Gastroesophageal sphincter (tissue), 4 donors: ENCODE measurements at regions not wholly inside any gene's neighbourhood (a gene's known extent, or its start where the extent isn't known, plus 50 kb on each side); places are given as distances from the start of the nearest gene placed in this dataset.

Source experiments
- ATAC-seq: fragments of 150-250 bp; one replicate; pipeline ENCODE4 v1.9.1; 2016; ENCODE audit warnings: mild to moderate bottlenecking, moderate library complexity
- H3K27ac ChIP-seq, 4 donors: fragments of 200-600 bp; sonication (generic) in 3 of 4; 1 replicate in 3 of 4; 2 replicates in 1 of 4; pipeline ENCODE4 v1.5.1; 2016 to 2019
- H3K27me3 ChIP-seq: fragments of 200-600 bp; sonication (generic); one replicate; pipeline ENCODE4 v1.5.1; 2019
- H3K36me3 ChIP-seq, 2 donors: fragments of 200-600 bp; sonication (generic); one replicate each; pipeline ENCODE4 v1.5.1; 2019; ENCODE audit warnings: control low read depth in 1 of 2
- H3K4me1 ChIP-seq, 3 donors: fragments of 200-600 bp; sonication (generic); 1 replicate in 2 of 3; 2 replicates in 1 of 3; pipeline ENCODE4 v1.5.1; 2016 to 2019; ENCODE audit warnings: control low read depth in 2 of 3
- H3K4me3 ChIP-seq, 2 donors: fragments of 200-600 bp; sonication (generic); one replicate each; pipeline ENCODE4 v1.5.1; 2019; ENCODE audit warnings: mild to moderate bottlenecking in 1 of 2, moderate library complexity in 1 of 2
- H3K9me3 ChIP-seq, 3 donors: fragments of 200-600 bp; sonication (generic); one replicate each; pipeline ENCODE4 v1.5.1; 2017 to 2019; ENCODE audit warnings: control low read depth in 2 of 3
- CTCF ChIP-seq, 4 experiments: fragments of 200-600 bp in 2 of 4; fragments of 450-650 bp in 2 of 4; sonication (generic) in 1 of 4; IDR thresholded peaks; one replicate each; pipeline ENCODE4 v1.5.1; 2017 to 2019; ENCODE audit warnings: antibody characterized with exemption in 4 of 4, mild to moderate bottlenecking in 2 of 4, moderate library complexity in 2 of 4
- EP300 ChIP-seq: sonication (generic); formaldehyde crosslinking; IDR thresholded peaks from one replicate; pipeline ENCODE4 v1.6.1; 2017; ENCODE audit warnings: antibody characterized with exemption, mild to moderate bottlenecking
- POLR2A ChIP-seq, 2 donors: fragments of 450-650 bp; IDR thresholded peaks; one replicate each; pipeline ENCODE4 v1.6.1; 2017; ENCODE audit warnings: antibody characterized with exemption in 2 of 2, mild to moderate bottlenecking in 2 of 2, moderate library complexity in 1 of 2
- POLR2AphosphoS5 ChIP-seq: sonication (generic); formaldehyde crosslinking; IDR thresholded peaks from one replicate; pipeline ENCODE4 v1.6.1; 2017; ENCODE audit warnings: antibody characterized with exemption
- WGBS, 2 donors: methylation state at CpG; one replicate each; pipeline ENCODE4 v1.1.5; 2018; ENCODE audit warnings: low coverage in 1 of 2; 5-methylcytosine and 5-hydroxymethylcytosine counted together

- H3K9me3 ChIP-seq, result peaks cover 0 to 7% (median 0%) of the 10 kb centered on the region in 3 donors
- no peak for TF ChIP-seq EP300
- no peak for TF ChIP-seq POLR2A (IDR thresholded peaks at IDR 0.05)
- TF ChIP-seq CTCF (IDR thresholded peaks at IDR 0.05), result no peak
- TF ChIP-seq POLR2AphosphoS5, result no peak
- 75 to 76% methylated on average over 4 to 6 of the region's 6 CpGs for WGBS, 2 donors
Measured at GRCh38 chr16:5906351-5906750, 808.8 kb upstream of the EEF2KMT start.

GRCh38 chr16:5905935-5906334, 808.3 kb upstream of the EEF2KMT start:
- no peaks in the 10 kb centered on the region for H3K27me3 ChIP-seq
- no peak for ATAC-seq
- peaks cover 0 to 8% (median 0%) of the 10 kb centered on the region in 3 donors for H3K9me3 ChIP-seq
- H3K4me3 ChIP-seq, result no peak overlapping the region
- TF ChIP-seq EP300, result no peak
- no peak for TF ChIP-seq POLR2AphosphoS5
- TF ChIP-seq POLR2A (IDR thresholded peaks at IDR 0.05), result no peak
- TF ChIP-seq CTCF (IDR thresholded peaks at IDR 0.05), result no peak
- H3K27ac ChIP-seq, result no peak overlapping the region
- WGBS, 2 donors, result 49 to 65% methylated on average over 3 of the region's 4 CpGs
- H3K36me3 ChIP-seq, result no peaks in the 10 kb centered on the region
- H3K4me1 ChIP-seq, result no peaks in the 10 kb centered on the region

More at GRCh38 chr16:5906351-5906750, 808.8 kb upstream of the EEF2KMT start:
- no peaks in the 10 kb centered on the region for H3K4me1 ChIP-seq
- peaks cover 1% of the 10 kb centered on the region for H3K27me3 ChIP-seq
- H3K27ac ChIP-seq, result no peak overlapping the region
- no peak overlapping the region for H3K4me3 ChIP-seq
- no peak for ATAC-seq
- no peaks in the 10 kb centered on the region for H3K36me3 ChIP-seq

GRCh38 chr16:5903832-5904231, 806.2 kb upstream of the EEF2KMT start:
- no peaks in the 10 kb centered on the region for H3K27me3 ChIP-seq
- no peak for TF ChIP-seq CTCF (IDR thresholded peaks at IDR 0.05)
- no peak for TF ChIP-seq POLR2A (IDR thresholded peaks at IDR 0.05)
- TF ChIP-seq POLR2AphosphoS5, result no peak
- TF ChIP-seq EP300, result no peak
- ATAC-seq, result no peak
- no peak overlapping the region for H3K27ac ChIP-seq
- no peak overlapping the region for H3K4me3 ChIP-seq
- peaks cover 0 to 16% (median 0%) of the 10 kb centered on the region in 3 donors for H3K9me3 ChIP-seq
- no peaks in the 10 kb centered on the region for H3K36me3 ChIP-seq
- WGBS, 2 donors, result 80 to 93% methylated on average over 8 of the region's 13 CpGs
- no peaks in the 10 kb centered on the region for H3K4me1 ChIP-seq

GRCh38 chr16:5903153-5903552, 805.6 kb upstream of the EEF2KMT start:
- no peaks in the 10 kb centered on the region for H3K27me3 ChIP-seq
- no peaks in the 10 kb centered on the region for H3K4me1 ChIP-seq
- no peak for ATAC-seq
- H3K27ac ChIP-seq, result no peak overlapping the region
- no peaks in the 10 kb centered on the region for H3K36me3 ChIP-seq
- 50 to 60% methylated on average over 1 of the region's 3 CpGs for WGBS, 2 donors
- H3K9me3 ChIP-seq, result peaks cover 0 to 16% (median 0%) of the 10 kb centered on the region in 3 donors
- H3K4me3 ChIP-seq, result no peak overlapping the region
- no peak for TF ChIP-seq POLR2A (IDR thresholded peaks at IDR 0.05)
- no peak for TF ChIP-seq EP300

GRCh38 chr16:5900046-5900445, 802.5 kb upstream of the EEF2KMT start:
- H3K4me1 ChIP-seq, result no peaks in the 10 kb centered on the region
- no peaks in the 10 kb centered on the region for H3K27me3 ChIP-seq
- peaks cover 0 to 9% (median 0%) of the 10 kb centered on the region in 3 donors for H3K9me3 ChIP-seq
- no peak overlapping the region for H3K4me3 ChIP-seq
- H3K27ac ChIP-seq, result no peak overlapping the region
- TF ChIP-seq POLR2AphosphoS5, result no peak
- TF ChIP-seq EP300, result no peak
- TF ChIP-seq POLR2A (IDR thresholded peaks at IDR 0.05), result no peak
- TF ChIP-seq CTCF (IDR thresholded peaks at IDR 0.05), result no peak
- H3K36me3 ChIP-seq, result no peaks in the 10 kb centered on the region
- 67 to 83% methylated on average over 1 to 2 of the region's 2 CpGs for WGBS, 2 donors
- no peak for ATAC-seq
